CD1c-positive myeloid dendritic cell (primary cell): ENCODE measurements at regions not wholly inside any gene's neighbourhood (a gene's known extent, or its start where the extent isn't known, plus 50 kb on each side); places are given as distances from the start of the nearest gene placed in this dataset.
"Not testable (repeated sequence)": the region's sequence is repeated elsewhere in the genome, so short reads cannot be mapped to it uniquely, and the experiment has no call there.

Experiments
- DNase-seq: peaks from one replicate; pipeline ENCODE4 v3.0.0-alpha.2; 2016; ENCODE audit errors: extremely low spot score

DNA sequence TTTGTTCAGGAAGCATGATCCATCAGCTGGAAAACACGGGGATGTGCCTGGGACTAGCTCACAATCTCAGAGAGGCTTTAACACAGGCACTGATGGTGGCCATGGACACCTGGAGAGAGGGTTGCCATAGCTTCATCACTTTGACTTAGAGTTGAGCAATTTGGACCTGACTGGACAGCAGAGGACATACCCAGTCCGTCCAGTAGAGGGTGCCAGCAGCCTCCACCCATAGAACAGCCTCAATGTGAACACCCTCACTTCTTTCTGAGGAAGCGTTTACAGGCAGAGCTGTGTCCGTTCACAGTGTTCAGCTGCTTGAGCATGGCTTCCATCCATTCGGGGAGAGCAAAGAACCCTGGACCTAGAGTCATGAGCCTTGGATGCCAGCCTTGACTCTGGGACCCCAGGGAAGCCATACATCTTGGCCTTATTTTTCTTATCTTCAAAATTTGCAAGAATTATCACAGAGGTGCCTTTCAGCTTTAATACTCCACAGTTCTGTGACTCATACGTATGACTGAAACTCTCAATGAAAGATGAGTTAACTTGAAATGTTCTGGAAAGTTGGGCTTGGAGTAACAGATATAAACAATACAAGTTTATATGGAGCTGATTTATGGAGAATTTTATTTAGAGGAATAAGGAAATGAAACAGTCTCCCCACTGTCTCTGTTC is 302.9 kb upstream of the PODXL start:
- peak; percentile 40 for DNase-seq

DNA sequence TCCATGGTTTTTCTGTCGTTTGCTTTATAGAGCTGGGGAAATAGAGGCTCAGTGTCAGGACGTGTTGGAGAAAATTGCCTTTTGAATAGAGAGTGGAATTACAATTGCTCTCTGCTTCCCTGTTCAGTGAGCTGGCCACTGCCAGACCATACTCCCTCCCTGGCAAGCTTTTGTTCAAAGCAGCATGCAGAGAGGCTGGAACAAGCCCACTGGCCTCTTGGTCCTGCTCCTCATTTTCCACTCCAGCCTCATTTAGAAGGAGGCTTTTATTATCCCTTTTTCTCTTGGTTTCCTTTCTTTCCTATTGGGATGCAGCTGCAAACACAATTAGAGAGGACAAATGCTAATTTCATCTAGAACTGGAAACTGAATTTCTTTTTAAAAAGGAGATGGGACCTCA is 302.2 kb upstream of the PODXL start:
- no peak for DNase-seq

DNA sequence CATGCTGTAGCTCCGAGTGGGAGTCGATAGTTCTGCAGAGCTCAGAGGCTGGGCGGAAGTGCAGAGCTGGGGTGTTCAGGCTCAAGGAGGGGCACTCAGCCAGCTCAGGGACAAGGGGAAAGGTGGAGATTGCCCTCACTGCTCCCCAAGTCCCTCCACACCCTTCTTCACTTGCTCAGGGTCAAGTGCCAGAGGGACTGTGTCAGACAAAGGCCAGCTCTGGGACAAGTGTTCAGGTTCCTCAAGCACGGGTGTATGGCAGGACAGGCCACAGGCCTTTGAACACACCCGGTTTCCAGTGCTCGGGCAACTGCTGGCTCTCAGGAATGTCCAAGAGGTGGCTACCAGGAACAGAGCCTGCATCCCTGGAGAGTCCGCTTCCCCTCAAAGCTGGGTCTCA is 293.0 kb upstream of the PODXL start:
- no peak for DNase-seq

DNA sequence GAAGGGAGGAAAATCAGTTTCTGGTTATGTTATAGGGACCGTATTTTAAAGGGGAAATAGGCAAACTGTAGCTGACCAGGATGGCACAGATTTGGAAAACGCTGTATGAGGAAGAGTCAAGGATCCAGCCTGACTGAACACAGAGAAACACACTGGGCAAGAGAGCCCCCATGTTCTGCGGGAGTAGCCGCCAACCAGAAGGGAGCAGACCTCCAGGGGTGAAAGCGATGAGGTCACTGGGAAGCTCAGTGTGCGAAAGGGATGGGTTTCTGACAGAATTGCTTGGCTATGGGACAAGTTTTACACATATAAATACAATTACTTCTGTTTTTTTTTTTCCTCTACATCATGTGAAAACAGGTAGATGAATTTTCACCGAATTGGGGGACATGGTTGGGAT is 291.6 kb upstream of the PODXL start:
- DNase-seq: no peak

DNA sequence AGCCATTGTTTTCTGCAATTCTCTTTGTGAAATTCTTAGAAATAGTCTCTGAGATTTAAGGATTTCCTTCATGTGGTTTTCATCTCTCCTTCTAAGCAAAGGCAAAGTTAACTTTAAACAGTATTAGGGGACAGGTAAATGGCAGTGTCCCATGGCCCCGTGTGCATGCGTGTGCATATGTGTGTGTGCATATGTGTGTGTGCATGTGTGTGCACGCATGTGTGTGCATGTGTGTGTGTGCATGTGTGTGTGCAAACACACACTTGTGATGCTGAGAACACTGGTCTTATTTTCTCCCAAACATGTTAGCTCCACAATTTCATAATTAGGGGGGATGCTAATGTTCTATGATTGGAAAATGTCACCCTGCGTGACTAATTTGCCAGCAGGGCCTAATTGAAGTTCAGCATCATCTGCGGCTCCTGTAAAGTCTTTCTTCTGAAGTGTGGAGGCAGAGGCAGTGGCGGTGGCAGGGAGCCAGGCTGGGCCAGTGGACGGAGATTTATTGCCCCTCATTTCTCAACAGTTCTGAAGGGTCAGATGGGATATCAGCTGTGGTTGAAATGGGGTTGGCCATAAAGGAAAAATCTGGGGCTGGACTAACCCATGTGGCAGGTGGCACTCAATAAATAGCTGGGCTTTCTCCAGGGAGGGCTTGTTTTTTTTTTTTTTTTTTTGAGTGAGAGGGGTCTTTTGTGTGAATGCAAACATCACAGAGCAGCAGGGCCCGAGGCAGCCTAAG is 289.3 kb upstream of the PODXL start:
- DNase-seq: no peak

DNA sequence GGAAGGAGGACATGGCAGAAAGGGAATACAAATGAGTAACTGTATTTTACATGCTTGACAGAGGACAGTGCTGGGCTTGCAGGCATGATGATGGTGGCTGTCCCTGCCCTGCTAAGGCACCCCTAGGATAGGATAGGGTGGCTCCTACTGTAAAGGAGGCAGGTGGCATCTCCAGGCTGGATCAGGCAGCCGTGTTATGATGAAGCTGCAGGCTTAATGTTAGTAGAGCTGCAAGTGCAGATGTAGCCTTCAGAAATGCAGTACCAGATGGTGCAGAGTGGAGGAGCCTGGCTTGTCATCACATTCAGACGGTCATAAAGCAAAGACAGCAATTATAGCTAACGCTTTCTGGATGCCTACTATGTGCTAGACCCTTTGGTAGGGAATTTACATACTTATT is 287.9 kb upstream of the PODXL start:
- no peak for DNase-seq

DNA sequence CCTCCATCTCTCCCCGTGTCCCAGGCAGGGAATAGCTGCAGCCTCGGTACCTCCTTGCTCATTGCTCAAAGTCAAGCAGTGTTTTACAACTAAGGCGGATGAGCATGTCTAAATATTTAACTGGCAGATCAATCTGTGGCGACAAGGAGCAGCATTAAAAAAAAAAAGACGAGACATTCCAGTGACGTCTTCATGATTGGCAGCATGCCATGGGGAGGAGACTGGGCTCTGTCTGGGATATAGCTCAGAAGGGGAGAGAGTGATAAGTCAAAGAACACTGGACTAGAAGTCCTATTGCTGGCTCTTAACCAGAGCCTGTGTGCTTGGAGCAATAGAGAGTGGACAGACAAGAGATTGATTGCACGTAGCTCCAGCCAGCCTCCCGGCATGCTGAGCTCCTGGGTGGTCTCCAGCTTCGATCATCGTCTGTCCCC is 287.5 kb upstream of the PODXL start:
- DNase-seq: no peak

DNA sequence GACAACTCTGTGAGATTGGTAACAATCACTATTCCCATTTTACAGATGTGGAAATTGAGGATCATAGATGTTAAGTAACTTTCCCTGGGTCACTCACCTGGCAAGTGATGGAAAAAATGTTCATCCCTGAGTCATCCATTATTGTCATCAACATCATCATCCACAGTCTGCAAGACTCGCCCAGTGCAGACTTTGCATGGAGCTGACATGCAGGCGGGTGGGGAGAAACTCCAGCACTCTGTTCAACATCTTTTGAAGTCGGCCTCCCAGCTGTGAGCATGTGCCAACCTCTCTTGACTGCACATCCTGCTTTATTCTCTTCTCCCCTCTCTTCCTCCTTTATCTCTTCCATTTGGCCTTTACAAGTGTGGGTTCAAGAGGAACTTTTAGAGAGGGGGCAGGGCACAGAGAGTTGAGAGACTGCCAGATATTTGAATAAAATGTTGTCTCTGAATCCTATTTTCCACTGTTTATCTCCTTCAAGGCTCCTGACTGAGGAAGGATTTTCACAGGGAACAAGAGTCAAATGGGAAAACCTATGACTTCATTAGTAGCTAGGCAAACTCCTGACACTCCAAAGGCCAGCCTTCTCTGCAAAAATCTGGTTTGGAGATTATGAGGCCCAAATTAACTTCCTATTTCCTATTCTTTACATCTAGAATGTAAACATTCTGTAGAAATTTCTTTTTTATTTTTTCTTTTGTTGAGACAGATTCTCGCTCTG is 283.7 kb upstream of the PODXL start:
- no peak for DNase-seq

DNA sequence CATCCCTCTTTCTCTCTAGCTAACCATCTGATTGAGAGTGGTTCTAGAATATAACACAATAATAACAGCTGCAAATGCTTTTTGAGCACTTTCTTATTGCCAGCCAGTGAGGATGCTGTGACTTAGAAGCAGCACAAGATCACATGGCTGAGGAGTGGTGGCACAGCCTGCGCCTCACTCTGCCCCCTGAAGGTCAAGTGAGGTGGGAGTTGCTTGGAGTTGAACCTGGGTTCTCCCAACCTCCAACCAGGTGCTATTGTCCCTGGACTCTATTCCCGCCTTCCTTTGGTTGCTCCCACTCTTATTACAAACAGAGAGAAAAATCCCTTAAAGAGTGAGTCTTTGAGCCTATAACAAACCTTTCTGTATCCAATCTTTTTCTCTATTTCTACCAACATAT is 280.3 kb upstream of the PODXL start:
- no peak for DNase-seq

DNA sequence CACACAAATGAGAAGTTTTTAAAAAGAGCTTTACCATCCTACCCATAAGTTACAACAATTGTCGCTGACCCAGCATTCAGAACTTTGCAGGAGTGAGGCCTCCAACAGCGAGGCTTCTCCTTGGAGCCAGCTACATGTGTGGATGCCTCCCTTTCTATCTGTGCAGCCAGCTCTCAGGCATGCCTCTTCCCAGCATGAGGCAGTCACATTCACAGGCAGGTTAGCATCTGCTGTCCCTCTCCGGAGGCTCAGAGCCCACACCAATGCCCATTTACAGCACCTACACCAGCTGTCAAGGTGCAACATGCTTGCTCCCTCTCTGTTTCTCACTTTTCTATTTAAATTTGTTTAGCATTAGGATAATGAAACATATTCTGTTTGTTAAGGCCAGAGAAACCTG is 278.7 kb upstream of the PODXL start:
- DNase-seq: no peak

DNA sequence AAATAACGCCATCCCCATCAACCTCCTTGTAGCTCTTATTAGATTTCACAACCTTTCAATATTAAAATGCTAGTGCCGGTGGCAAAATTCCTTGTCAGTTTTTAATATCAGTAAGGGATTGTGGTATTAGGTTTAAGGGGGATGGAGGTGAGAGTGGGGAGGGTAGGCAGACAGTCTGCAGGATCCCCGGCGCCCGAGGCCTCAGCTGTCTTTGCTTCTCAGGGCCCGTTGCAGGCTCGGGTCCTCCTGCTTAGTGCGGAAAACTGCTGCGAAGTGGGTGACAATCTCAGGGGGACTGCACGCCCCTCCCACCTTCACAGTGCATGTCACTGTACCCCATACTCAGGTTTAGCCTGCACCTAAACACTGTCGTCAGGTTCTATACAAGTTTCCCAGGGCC is 274.3 kb upstream of the PODXL start:
- DNase-seq: no peak

DNA sequence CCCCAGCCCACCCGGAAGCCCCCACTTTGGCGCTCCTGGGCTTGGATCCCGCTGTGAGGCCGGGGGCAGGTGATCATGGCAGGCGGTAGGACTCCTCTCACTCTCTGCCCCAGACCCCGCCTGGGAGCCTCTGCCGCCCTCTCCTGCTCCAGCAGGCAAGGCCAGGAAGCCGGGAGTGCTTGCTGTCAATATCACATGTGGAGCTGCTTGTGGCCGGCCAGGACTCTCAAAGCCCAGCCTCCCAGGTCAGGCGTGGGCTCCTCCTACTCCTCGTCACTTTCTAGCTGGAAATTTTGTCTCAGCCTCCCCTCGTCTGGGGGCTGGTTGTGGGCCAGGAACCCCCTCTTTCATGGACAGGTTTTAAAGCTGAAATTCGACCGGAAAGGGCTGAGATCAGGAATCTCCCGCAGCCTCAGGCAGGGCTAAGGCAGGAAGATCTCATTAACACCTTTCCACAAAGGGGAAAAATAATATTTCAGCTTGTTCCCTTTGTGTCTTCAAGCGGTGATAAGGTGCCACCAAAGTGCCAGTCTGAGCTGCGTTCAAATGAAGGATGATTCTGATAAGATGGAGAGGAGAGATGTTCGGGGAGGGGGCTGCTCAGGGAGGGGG is 273.6 kb upstream of the PODXL start:
- no peak for DNase-seq

DNA sequence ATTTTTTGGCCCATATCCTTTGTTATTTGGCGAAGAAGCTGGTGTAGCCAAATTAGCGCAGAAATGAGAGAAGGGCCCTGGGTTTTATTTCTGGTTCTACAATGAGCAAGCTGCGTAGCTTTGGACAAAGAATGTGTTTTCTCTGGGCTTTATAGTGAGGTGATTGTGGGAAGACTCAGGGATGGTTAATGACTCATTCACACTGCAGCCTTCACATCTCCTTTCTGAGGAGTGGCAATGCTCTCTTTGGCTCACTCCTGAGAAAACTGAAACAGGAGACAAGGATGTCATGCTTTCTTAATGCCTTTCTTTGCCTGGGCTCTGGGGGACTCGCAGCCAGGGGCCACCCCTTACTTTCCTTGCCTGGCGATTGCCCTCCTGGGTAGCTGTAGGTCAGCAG is 271.0 kb upstream of the PODXL start:
- DNase-seq: no peak

DNA sequence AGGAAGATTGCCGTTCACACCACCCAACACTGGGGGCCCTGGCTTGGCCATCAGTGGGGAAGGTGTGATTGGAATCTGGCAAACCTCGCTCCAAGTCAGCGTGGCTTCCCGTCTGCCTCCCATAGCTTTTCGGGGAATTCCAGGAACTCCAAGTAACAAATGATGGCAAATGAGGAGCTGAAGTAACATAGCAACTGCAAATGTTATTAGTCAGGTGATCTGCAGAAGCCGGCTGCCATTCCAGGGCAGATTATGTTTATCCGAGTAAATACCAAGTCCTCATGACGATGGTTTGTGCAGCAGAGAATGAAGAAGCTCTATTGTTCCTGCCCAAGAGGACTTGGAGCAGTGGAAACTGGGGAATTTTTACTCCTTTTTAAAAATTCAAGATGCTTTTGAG is 270.5 kb upstream of the PODXL start:
- DNase-seq: no peak

DNA sequence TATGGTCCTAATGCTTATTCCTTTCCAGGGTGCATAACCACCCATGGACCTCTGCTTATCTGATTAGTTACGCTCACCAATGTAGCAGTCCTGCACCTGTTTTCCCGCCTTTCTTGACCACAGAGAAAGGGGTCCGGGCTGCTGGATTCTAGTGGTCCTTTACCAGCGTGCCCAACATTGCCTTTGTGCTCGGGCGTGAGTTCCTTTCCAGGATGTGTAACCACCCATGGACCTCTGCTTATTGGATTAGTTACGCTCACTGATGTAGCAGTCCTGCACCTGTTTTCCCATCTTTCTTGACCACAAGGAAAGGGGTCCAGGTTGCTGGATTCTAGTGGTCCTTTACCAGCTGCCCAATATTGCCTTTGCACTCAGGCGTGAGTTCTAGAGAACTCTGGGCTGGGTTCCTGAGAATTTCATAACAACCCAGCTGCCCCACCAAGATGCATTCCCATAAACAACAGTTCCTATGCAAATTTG is 267.6 kb upstream of the PODXL start:
- not testable (repeated sequence) for DNase-seq

DNA sequence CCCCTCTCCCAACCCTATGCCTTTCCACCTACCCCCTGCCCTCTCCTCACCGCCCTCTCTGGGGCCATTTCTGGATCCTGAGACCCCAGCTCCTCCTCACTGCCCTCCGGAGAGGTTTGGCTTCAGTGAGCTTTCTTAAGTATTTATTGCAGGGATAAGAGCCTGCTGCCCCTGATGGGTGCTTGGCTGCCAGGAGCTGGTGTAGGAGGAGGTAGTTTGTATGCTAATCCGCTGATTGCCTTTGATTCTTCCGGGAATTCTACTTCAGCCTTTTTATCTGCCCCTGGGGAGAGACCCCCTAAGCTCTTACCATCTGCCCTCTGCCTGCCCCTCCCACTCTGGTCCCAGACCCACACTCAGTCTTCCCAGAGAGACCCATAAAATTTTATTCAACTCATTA is 263.5 kb upstream of the PODXL start:
- DNase-seq: no peak

DNA sequence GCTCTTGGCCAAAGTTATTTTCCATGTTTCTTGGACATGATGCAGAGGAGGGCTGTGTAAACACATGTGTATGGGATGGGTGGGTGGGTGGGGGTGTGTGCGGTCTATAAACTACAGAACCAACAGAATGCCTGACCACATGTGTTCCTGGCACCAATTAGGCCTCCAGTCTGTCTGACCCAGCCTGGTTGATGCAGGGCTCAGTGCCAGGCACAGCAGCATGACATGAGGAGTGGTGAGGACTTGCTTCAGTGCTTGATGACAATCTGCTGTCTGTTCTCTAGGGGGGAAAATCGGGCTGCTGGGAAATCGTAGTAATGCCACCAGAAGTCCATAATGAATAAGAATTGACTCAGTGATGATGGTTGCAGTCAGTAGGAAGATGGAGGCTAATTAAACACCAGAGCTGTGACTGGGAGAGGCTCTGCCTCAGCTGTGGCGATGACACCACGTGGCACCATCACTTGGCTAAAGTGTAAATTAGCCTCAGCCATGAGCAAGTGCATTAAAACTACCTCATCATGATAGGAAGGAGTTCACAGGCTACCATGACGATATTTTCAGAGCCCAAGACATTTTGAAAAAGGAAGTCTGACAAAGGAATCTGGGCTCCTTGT is 260.1 kb upstream of the PODXL start:
- no peak for DNase-seq

DNA sequence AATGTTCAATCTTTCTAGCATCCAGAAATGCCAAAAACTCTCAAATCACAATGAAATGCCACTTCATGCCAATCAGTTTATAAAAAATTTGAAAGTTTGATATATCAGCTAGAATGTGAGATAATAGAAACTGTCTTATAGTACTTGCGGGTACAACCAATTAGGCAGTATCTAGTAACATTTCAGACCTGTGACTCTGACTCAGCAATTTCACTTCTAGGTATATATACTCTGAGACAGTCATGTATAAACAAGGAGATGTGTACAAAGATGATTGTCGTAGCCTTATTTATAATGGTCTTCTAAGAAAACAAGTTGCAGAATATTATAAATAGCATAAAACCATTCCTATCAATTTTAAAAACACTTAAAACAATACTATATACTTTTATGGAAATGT is 252.3 kb upstream of the PODXL start:
- DNase-seq: no peak

DNA sequence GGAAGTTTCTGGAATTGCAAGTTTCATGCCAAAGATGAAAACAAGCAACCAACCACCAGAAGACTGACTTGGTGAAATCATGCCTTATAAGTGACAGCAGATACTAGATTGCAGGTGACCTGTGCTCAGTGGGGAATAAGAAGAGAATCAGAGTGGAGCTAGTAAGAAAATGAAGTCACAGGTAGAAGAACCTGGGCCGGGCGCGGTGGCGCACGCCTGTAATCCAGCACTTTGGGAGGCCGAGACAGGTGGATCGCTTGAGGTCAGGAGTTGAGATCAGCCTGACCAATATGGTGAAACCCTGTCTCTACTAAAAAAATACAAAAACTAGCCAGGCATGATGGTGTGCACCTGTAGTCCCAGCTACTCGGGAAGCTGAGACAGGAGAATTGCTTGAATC is 251.7 kb upstream of the PODXL start:
- not testable (repeated sequence) for DNase-seq

DNA sequence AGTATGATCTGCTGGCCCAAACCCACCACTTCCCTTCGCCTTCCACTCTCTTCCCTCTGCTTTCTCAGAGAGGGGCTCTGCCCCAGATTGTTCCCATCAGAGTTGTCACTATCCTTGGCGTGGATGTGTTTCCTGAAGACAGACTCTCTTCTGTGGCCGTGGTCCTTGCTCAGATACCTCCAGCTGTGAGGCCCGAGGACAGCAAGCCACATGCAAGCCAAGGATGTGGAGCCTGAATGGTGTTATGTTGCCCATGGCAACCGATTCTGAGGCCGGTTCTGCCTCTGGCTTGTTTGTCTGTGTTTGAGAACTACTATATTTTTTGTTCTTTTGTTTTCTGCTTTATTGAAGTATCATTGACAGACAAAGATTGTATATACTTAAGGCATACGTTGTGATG is 247.4 kb upstream of the PODXL start:
- DNase-seq: no peak

DNA sequence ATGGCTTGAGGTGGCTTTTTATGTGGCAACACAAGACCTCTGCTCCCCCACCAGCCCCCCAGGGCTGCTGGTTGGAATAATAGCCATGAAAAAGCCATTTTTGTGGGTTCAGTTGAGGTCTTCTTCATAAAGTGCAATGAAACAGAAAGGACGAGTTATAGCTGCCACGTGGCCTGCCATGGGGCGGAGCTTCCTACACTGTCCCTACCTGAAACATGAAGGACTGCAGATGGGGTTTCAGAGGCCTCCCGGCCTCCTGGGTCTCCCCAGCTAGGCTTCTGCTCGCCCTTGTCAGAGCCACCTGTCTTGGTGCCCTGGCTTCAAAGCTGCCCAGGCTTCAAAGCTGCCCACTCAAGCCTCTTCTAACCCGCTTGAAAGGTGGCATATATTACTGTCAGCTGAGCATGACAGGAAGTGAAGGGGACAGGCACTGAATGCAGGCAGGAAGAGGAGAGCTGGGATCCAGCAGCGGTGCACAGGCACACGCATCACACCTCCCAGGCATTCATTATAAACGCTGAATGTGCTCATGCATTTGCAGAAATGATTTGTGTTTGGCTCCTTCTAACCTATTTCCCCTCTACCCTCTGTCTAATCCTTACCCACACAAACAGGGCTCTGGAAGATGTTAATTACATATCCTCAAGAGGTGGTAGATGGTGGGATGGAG is 245.9 kb upstream of the PODXL start:
- no peak for DNase-seq
